ENCODE measurements at regions not wholly inside any gene's neighbourhood (a gene's known extent, or its start where the extent isn't known, plus 50 kb on each side); places are given as distances from the start of the nearest gene placed in this dataset.

DNA sequence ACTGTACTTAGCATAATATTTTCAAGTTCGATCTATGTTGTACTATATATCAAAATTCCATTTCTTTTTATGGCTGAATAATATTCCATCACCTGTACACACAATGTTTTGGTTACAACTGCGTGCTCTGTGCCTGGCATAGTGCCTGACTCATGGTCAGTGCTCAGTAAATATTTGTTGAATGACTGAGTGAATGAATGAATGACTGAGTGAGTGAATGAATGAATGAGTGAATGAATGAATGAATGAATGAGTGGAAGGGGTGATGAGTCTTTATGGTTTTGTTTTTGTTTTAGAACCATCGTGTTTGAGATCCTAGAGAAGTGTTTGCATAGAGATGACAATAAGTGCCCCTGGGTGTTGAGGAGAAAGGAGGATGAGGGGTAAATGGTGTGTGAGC is 155.3 kb downstream of the MRM1 start:
- no peak overlapping the region for H3K4me3 ChIP-seq (ENCODE audit: low read depth, low read length)
- TF ChIP-seq, protein P1, sequence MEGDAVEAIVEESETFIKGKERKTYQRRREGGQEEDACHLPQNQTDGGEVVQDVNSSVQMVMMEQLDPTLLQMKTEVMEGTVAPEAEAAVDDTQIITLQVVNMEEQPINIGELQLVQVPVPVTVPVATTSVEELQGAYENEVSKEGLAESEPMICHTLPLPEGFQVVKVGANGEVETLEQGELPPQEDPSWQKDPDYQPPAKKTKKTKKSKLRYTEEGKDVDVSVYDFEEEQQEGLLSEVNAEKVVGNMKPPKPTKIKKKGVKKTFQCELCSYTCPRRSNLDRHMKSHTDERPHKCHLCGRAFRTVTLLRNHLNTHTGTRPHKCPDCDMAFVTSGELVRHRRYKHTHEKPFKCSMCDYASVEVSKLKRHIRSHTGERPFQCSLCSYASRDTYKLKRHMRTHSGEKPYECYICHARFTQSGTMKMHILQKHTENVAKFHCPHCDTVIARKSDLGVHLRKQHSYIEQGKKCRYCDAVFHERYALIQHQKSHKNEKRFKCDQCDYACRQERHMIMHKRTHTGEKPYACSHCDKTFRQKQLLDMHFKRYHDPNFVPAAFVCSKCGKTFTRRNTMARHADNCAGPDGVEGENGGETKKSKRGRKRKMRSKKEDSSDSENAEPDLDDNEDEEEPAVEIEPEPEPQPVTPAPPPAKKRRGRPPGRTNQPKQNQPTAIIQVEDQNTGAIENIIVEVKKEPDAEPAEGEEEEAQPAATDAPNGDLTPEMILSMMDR (IDR thresholded peaks at IDR 0.05; ENCODE audit: low read depth, low read length), result no peak

DNA sequence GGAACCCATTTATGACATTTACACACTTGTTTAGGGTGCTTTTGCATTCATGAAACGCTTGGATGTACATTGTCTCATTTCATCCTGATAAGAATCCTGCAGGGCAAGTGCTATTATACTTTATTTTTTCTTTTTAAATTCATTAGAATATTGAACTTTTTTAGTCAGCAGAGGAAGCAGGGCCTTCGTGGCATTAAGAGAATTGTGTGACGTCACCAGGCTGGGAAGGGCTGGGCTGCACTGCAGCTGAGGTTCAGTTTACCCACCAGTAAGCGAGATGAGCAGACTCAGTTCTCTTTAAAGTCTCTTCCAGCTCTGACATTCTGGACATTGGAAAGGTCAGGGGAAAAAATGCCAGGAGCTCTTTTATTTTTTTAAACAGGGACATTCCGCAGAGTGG is 159.0 kb downstream of the MRM1 start:
- TF ChIP-seq, protein P1 (IDR thresholded peaks at IDR 0.05; ENCODE audit: low read depth, low read length), result no peak

DNA sequence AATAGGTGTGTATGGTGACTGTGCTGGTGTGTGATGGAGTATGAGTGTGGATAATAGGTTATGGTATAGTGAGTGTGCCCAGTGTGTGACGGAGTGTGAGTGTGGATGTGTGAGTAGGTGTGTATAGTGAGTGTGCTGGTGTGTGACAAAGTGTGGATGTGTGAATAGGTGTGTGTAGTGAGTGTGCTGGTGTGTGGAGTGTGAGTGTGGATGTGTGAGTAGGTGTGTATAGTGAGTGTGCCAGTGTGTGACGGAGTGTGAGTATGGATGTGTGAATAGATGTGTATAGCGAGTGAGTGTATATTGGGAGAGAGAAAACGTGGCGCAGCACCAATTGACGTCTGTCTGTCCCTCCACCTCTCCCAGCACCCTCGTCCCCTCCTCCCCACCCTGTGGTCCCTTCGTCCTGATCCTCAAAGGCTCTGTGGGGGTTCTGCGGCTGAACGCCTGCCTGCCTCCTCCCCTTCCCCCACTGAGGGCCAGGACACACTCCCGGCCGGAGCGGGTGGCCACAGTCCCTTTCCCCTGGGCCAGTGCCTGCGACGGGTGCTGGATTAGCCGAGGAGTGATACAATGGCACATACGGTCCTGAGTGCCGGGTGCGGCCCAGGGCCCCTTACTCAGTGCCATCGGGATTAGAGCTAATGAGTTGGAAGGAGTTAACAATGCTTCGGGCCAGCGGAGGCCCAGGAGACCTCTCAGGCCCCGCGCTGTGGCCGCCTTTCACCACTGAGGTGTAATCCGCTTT is 160.0 kb downstream of the MRM1 start:
- no peak overlapping the region for H3K4me3 ChIP-seq (ENCODE audit: low read depth, low read length)

More for the DNA sequence above, 159.0 kb downstream of the MRM1 start:
- no peak overlapping the region for H3K4me3 ChIP-seq (ENCODE audit: low read depth, low read length)

DNA sequence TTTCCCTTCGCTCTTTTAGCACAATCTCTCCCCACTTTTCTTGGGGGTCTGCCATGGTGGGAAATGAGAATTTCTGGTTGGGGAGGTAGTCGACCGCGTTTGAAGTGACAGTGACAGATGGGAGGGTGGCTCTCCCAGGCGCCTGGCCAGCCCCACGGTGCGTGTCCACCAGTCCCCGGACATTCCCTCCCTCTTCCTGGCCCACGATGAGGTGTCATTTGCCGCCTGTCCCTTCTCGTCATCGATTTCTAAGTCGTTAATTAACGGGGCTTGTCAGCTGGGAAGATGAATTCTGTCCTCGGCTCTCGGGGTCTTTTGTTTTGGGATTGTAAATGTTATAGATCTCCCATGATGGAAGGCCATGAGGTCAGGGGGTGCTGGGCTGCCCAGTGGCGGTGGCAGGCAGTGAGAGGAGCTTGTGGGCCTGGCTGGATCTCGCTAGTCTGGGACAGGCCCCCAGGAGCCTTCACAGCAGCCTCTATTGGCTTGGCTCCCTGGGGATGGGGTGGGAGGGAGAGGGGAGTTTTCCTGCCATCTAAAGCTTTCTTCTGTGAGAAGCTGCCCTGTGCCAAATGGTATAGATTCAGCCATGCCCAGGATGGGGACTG is 164.2 kb downstream of the MRM1 start:
- no peak overlapping the region for H3K4me3 ChIP-seq (ENCODE audit: low read depth, low read length)
- TF ChIP-seq, protein P1 (IDR thresholded peaks at IDR 0.05; ENCODE audit: low read depth, low read length), result no peak

More for the DNA sequence above, 160.0 kb downstream of the MRM1 start:
- TF ChIP-seq, protein P1 (IDR thresholded peaks at IDR 0.05; ENCODE audit: low read depth, low read length), result no peak

DNA sequence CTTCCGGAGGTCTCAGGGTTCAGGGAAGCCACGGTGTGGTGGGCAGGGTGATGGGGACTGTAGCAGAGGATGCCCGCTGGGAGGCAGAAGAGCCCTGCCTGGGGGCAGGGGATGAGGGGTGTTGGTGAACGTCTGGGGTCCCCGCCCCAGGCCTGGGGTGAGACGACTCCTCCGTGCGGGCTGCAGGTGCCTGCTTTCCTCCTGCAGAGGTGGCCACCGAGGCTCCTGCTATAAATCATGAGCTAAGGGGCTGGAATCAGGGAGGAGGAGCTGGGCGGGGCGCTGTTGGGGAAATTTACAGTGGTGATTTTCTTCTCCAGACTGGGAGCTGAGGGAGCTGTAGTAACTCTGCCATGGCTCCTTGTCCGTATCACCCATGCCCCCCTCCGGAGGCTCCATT is 167.0 kb downstream of the MRM1 start:
- TF ChIP-seq, protein P1 (IDR thresholded peaks at IDR 0.05; ENCODE audit: low read depth, low read length), result no peak
- H3K4me3 ChIP-seq (ENCODE audit: low read depth, low read length), result no peak overlapping the region

DNA sequence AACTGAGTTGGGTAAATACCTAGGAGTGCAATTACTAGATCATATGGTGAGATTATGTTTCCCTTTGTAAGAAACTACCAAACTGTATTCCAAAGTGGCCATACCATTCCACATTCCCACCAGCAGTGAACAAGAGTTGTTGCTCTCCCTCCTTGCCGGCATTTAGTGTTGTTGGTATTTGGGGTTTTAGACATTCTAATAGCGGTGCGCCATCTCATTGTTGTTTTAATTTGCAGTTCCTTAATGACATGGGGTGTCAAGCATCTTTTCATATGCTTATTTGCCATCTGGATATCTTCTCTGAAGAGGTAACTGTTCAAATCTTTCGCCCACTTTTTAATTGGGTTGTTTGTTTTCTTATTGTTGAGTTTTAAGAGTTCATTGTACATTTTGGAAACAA is 164.2 kb upstream of the LHX1 start:
- H3K4me3 ChIP-seq (ENCODE audit: low read depth, low read length), result no peak overlapping the region
- TF ChIP-seq, protein P1 (IDR thresholded peaks at IDR 0.05; ENCODE audit: low read depth, low read length), result no peak

DNA sequence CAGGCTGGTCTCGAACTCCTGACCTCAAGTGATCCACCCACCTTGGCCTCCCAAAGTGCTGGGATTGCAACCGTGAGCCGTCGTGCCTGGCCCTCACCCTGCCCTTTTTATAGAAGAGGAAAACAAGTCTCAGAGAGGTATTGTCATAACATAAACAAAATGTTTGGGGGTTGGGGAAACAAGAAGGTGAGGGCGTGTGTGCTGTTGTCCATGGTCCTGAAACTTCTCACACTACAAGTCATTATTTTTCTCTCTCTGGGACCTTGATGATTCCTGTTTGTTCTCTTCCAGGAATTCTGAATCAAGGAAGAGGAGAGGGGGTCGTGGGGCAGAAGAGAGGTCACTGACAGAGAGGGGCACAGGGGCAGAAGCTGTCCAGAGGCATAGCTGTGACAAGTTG is 160.2 kb upstream of the LHX1 start:
- no peak overlapping the region for H3K4me3 ChIP-seq (ENCODE audit: low read depth, low read length)
- TF ChIP-seq, protein P1 (IDR thresholded peaks at IDR 0.05; ENCODE audit: low read depth, low read length), result no peak
